OCI-LY1 (cell line): ENCODE measurements at regions not wholly inside any gene's neighbourhood (a gene's known extent, or its start where the extent isn't known, plus 50 kb on each side); places are given as distances from the start of the nearest gene placed in this dataset.
"Not testable (repeated sequence)": the region's sequence is repeated elsewhere in the genome, so short reads cannot be mapped to it uniquely, and the experiment has no call there.

Experiments used
- CTCF ChIP-seq: fragments of 200-600 bp; sonication (generic), shearing (Covaris generic); IDR thresholded peaks from 2 replicates; pipeline ENCODE4 v1.5.1; 2017; ENCODE audit warnings: mild to moderate bottlenecking, antibody characterized with exemption, low read length, moderate library complexity, mixed read lengths
- EZH2 ChIP-seq: fragments of 200-600 bp; sonication (generic), shearing (Covaris generic); IDR thresholded peaks from 2 replicates; pipeline ENCODE4 v1.8.0; 2017; ENCODE audit warnings: borderline replicate concordance, mixed run types, mild to moderate bottlenecking, antibody characterized with exemption, low read length, moderate library complexity, mixed read lengths

- not testable (repeated sequence) for TF ChIP-seq CTCF, EZH2
Observed at GRCh38 chr2:4935291-4935690, 756.9 kb upstream of the SOX11 start.
